ENCODE measurements at regions not wholly inside any gene's neighbourhood (a gene's known extent, or its start where the extent isn't known, plus 50 kb on each side); places are given as distances from the start of the nearest gene placed in this dataset.
"Not testable (repeated sequence)": the region's sequence is repeated elsewhere in the genome, so short reads cannot be mapped to it uniquely, and the experiment has no call there.

GRCh38 chr1:173347282-173347818, 129.8 kb upstream of the PRDX6 start (continued):
- TF ChIP-seq MAX (IDR thresholded peaks at IDR 0.05) (no peak), CTCF (IDR thresholded peaks at IDR 0.05 in 2 of 3, conservative IDR thresholded peaks at IDR 0.05 in 1 of 3; ENCODE audit: borderline replicate concordance in 1 of 3, insufficient read depth in 1 of 3, low read depth in 2 of 3, low read length in 2 of 3) (no peak), POLR2A (IDR thresholded peaks at IDR 0.05; ENCODE audit: borderline replicate concordance, extremely low read depth, insufficient read depth, insufficient read length) (no peak), FOSL1 (IDR thresholded peaks at IDR 0.05; ENCODE audit: low read depth) (no peak)

GRCh38 chr1:173352635-173353034, 124.5 kb upstream of the PRDX6 start:
- RAD21 ChIA-PET (ENCODE audit: low non-redundant PET in 1 of 2, low total read pairs in 2 of 2, uncharacterized antibody in 2 of 2, unreplicated experiment in 2 of 2); H3K27me3 ChIP-seq (ENCODE audit: insufficient read depth, low read length); BruUV-seq (replicated peaks); POLR2A ChIA-PET; H3K27ac ChIP-seq (ENCODE audit: low read depth, low read length); H4K20me1 ChIP-seq (ENCODE audit: insufficient read depth); H3K4me3 ChIP-seq (replicated peaks in 1 of 2; ENCODE audit: low read depth in 1 of 2, low read length in 2 of 2); H3K36me3 ChIP-seq (ENCODE audit: control insufficient read depth in 1 of 2, insufficient read depth in 2 of 2, low read length in 2 of 2); H3K9me3 ChIP-seq (ENCODE audit: control insufficient read depth in 1 of 2, insufficient read depth in 1 of 2, low read depth in 1 of 2, low read length in 2 of 2); H3K9ac ChIP-seq (ENCODE audit: low read length); DNase-seq (ENCODE audit: low read depth, low spot score); H2AFZ ChIP-seq (ENCODE audit: low read depth, low read length, poor library complexity, severe bottlenecking); intact Hi-C loops (cut with micrococcal nuclease); CTCF ChIA-PET; H3K4me2 ChIP-seq (ENCODE audit: low read length); H3K9me2 ChIP-seq (ENCODE audit: insufficient read depth); H3K79me2 ChIP-seq (ENCODE audit: insufficient read depth, low read length); ATAC-seq; H3K4me1 ChIP-seq (ENCODE audit: control insufficient read depth in 1 of 2, insufficient read depth in 2 of 2, low read length in 2 of 2): not testable (repeated sequence)
- TF ChIP-seq CBX3 (IDR thresholded peaks at IDR 0.05; ENCODE audit: low read depth) = peak; percentile 29; the same call in 1 of the 2 replicates

GRCh38 chr1:173353350-173353749, 123.8 kb upstream of the PRDX6 start:
- Histone ChIP-seq H3K27me3 (ENCODE audit: insufficient read depth, low read length) (no peaks in the 10 kb centered on the region), H3K9me3 (ENCODE audit: control insufficient read depth in 1 of 2, insufficient read depth in 1 of 2, low read depth in 1 of 2, low read length in 2 of 2) (no peaks in the 10 kb centered on the region), H3K79me2 (ENCODE audit: insufficient read depth, low read length) (no peaks in the 10 kb centered on the region), H3K9ac (ENCODE audit: low read length) (no peak overlapping the region), H3K4me2 (ENCODE audit: low read length) (no peak overlapping the region), H3K36me3 (ENCODE audit: control insufficient read depth in 1 of 2, insufficient read depth in 2 of 2, low read length in 2 of 2) (no peaks in the 10 kb centered on the region), H4K20me1 (ENCODE audit: insufficient read depth) (no peaks in the 10 kb centered on the region), H3K4me1 (ENCODE audit: control insufficient read depth in 1 of 2, insufficient read depth in 2 of 2, low read length in 2 of 2) (no peaks in the 10 kb centered on the region), H3K9me2 (ENCODE audit: insufficient read depth) (no peaks in the 10 kb centered on the region), H3K27ac (ENCODE audit: low read depth, low read length) (no peak overlapping the region), H3K4me3 (replicated peaks in 1 of 2; ENCODE audit: low read depth in 1 of 2, low read length in 2 of 2) (no peak overlapping the region), H2AFZ (ENCODE audit: low read depth, low read length, poor library complexity, severe bottlenecking) (no peak overlapping the region)
- RAD21 ChIA-PET (ENCODE audit: low non-redundant PET in 1 of 2, low total read pairs in 2 of 2, uncharacterized antibody in 2 of 2, unreplicated experiment in 2 of 2) = no interaction called here
- intact Hi-C loops (cut with micrococcal nuclease) = no loop called here
- CTCF ChIA-PET = no interaction called here
- no peak for ATAC-seq
- TF ChIP-seq POLR2A (IDR thresholded peaks at IDR 0.05; ENCODE audit: borderline replicate concordance, extremely low read depth, insufficient read depth, insufficient read length) (no peak), SRF (IDR thresholded peaks at IDR 0.05; ENCODE audit: low read depth) (no peak), REST (IDR thresholded peaks at IDR 0.05; ENCODE audit: low read depth) (no peak), EGR1 (IDR thresholded peaks at IDR 0.05; ENCODE audit: low read depth) (no peak), POLR2AphosphoS5 (IDR thresholded peaks at IDR 0.05; ENCODE audit: low read depth, low read length) (no peak), EZH2 (IDR thresholded peaks at IDR 0.05) (no peak), JUND (IDR thresholded peaks at IDR 0.05) (no peak), ZFX (IDR thresholded peaks at IDR 0.05) (no peak), ZNF274 (IDR thresholded peaks at IDR 0.05; ENCODE audit: low read depth, low read length) (no peak), FOSL1 (IDR thresholded peaks at IDR 0.05; ENCODE audit: low read depth) (no peak), EZH2phosphoT487 (IDR thresholded peaks at IDR 0.05; ENCODE audit: borderline replicate concordance) (no peak)
- DNase-seq (ENCODE audit: low read depth, low spot score) = no peak
- POLR2A ChIA-PET = no interaction called here
- BruUV-seq (replicated peaks) = no TSS peak
